Upper lobe of left lung (tissue), 6 donors: ENCODE measurements at regions not wholly inside any gene's neighbourhood (a gene's known extent, or its start where the extent isn't known, plus 50 kb on each side); places are given as distances from the start of the nearest gene placed in this dataset.

Experiments used
- ATAC-seq, 2 donors: fragments of 200-7000 bp; cut with Tn5 transposase; one replicate each; pipeline ENCODE4 v1.9.1; 2022; ENCODE audit warnings: mild to moderate bottlenecking in 2 of 2, moderate library complexity in 2 of 2; ENCODE audit not compliant: low FRiP score in 2 of 2
- DNase-seq, 2 donors: peaks; one replicate each; pipeline ENCODE4 v3.0.0-alpha.2; 2019 to 2020
- H3K27ac ChIP-seq, 4 donors: fragments of 200-600 bp; sonication (generic); one replicate each; pipeline ENCODE4 v1.5.1; 2016 to 2019
- H3K27me3 ChIP-seq, 4 donors: fragments of 200-600 bp; sonication (generic); one replicate each; pipeline ENCODE4 v1.5.1; 2017 to 2019
- H3K36me3 ChIP-seq, 4 donors: fragments of 200-600 bp; sonication (generic); one replicate each; pipeline ENCODE4 v1.5.1; 2016 to 2019
- H3K4me1 ChIP-seq, 4 donors: fragments of 200-600 bp; sonication (generic); one replicate each; pipeline ENCODE4 v1.5.1; 2018 to 2019
- H3K4me3 ChIP-seq, 4 donors: fragments of 200-600 bp; sonication (generic); one replicate each; pipeline ENCODE4 v1.5.1; 2017 to 2019; ENCODE audit warnings: mild to moderate bottlenecking in 2 of 4, moderate library complexity in 1 of 4
- H3K9me3 ChIP-seq, 4 donors: fragments of 200-600 bp; sonication (generic); one replicate each; pipeline ENCODE4 v1.5.1; 2018 to 2019
- CTCF ChIP-seq, 6 experiments: fragments of 450-650 bp in 4 of 6; fragments of 200-600 bp in 2 of 6; sonication (generic) in 2 of 6; IDR thresholded peaks; one replicate each; pipeline ENCODE4 v1.5.1; 2016 to 2019; ENCODE audit warnings: antibody characterized with exemption in 6 of 6
- EP300 ChIP-seq, 4 donors: sonication (generic); formaldehyde crosslinking; IDR thresholded peaks; one replicate each; pipeline ENCODE4 v1.5.1; 2017; ENCODE audit warnings: antibody characterized with exemption in 4 of 4, control low read depth in 2 of 4
- POLR2A ChIP-seq, 4 donors: fragments of 450-650 bp; IDR thresholded peaks; one replicate each; pipeline ENCODE4 v1.5.1; 2016 to 2017; ENCODE audit warnings: antibody characterized with exemption in 4 of 4, mild to moderate bottlenecking in 2 of 4
- POLR2AphosphoS5 ChIP-seq, 2 donors: sonication (generic); formaldehyde crosslinking; IDR thresholded peaks; one replicate each; pipeline ENCODE4 v1.5.1; 2017; ENCODE audit warnings: antibody characterized with exemption in 2 of 2
- WGBS, 2 donors: methylation state at CpG; one replicate each; pipeline ENCODE4 v1.1.5; 2017 to 2018; 5-methylcytosine and 5-hydroxymethylcytosine counted together
- donor health status: DM: no; HTN: no; CAD: no; lungs with moderate emphysema.
- donor health status: DM: no; HTN: yes; CAD: no; lungs with severe emphysema.

GRCh38 chr12:124514145-124514995 lies 53.0 kb downstream of the NCOR2 start:
- Histone ChIP-seq H3K27ac (peak overlapping the region in 2 of 4 donors; percentile 43 to 75), H3K27me3 (no peaks in the 10 kb centered on the region), H3K4me3 (no peak overlapping the region), H3K9me3 (no peaks in the 10 kb centered on the region), H3K4me1 (peaks cover 65 to 95% (median 68%) of the 10 kb centered on the region in 4 donors), H3K36me3 (peaks cover 0 to 7% (median 4%) of the 10 kb centered on the region in 4 donors)
- ATAC-seq = no peak
- TF ChIP-seq EP300 (IDR thresholded peaks at IDR 0.05) = no peak
- TF ChIP-seq POLR2AphosphoS5 (IDR thresholded peaks at IDR 0.05) = no peak
- TF ChIP-seq CTCF (IDR thresholded peaks at IDR 0.05) = no peak
- TF ChIP-seq POLR2A (IDR thresholded peaks at IDR 0.05) = no peak
- 89 to 95% methylated on average over 12 of the region's 12 CpGs for WGBS, 2 donors
- no peak for DNase-seq

GRCh38 chr12:124513297-124513867 lies 54.0 kb downstream of the NCOR2 start:
- 84% methylated on average over 6 to 7 of the region's 7 CpGs for WGBS, 2 donors
- Histone ChIP-seq H3K4me1 (peaks cover 64 to 95% (median 68%) of the 10 kb centered on the region in 4 donors), H3K4me3 (no peak overlapping the region), H3K27ac (peak overlapping the region; percentile 62 to 77 (median 70)), H3K27me3 (no peaks in the 10 kb centered on the region), H3K36me3 (peaks cover 0 to 7% (median 4%) of the 10 kb centered on the region in 4 donors), H3K9me3 (no peaks in the 10 kb centered on the region)
- no peak for ATAC-seq
- DNase-seq = no peak
- TF ChIP-seq POLR2A (IDR thresholded peaks at IDR 0.05) (no peak), EP300 (IDR thresholded peaks at IDR 0.05) (no peak), POLR2AphosphoS5 (IDR thresholded peaks at IDR 0.05) (no peak), CTCF (IDR thresholded peaks at IDR 0.05) (no peak)

GRCh38 chr12:124512667-124513296 lies 54.6 kb downstream of the NCOR2 start:
- no peaks in the 10 kb centered on the region for H3K27me3 ChIP-seq
- H3K4me3 ChIP-seq = no peak overlapping the region
- peaks cover 64 to 95% (median 68%) of the 10 kb centered on the region in 4 donors for H3K4me1 ChIP-seq
- ATAC-seq (peak; percentile 34 to 67), DNase-seq (peak; percentile 90 to 94)
- no peak for TF ChIP-seq POLR2A (IDR thresholded peaks at IDR 0.05)
- TF ChIP-seq EP300 (IDR thresholded peaks at IDR 0.05) = peak in 2 of 4 donors; percentile 32 to 70
- TF ChIP-seq CTCF (IDR thresholded peaks at IDR 0.05) = no peak
- TF ChIP-seq POLR2AphosphoS5 (IDR thresholded peaks at IDR 0.05) = peak; percentile 65 to 85
- H3K27ac ChIP-seq = peak overlapping the region; percentile 62 to 77 (median 70)
- 36 to 80% methylated on average over 1 to 16 of the region's 16 CpGs for WGBS, 2 donors
- H3K36me3 ChIP-seq = peaks cover 0 to 7% (median 4%) of the 10 kb centered on the region in 4 donors
- H3K9me3 ChIP-seq = no peaks in the 10 kb centered on the region

- peak overlapping the region in 1 of 4 donors; percentile 83 for H3K27ac ChIP-seq
These were observed 56.0 kb downstream of the NCOR2 start for GRCh38 chr12:124511259-124511985.

More at GRCh38 chr12:124511259-124511985, 56.0 kb downstream of the NCOR2 start:
- Histone ChIP-seq H3K9me3 (no peaks in the 10 kb centered on the region), H3K4me3 (no peak overlapping the region), H3K4me1 (peaks cover 64 to 95% (median 68%) of the 10 kb centered on the region in 4 donors), H3K27me3 (no peaks in the 10 kb centered on the region), H3K36me3 (peaks cover 0 to 7% (median 4%) of the 10 kb centered on the region in 4 donors)
- no peak for ATAC-seq
- TF ChIP-seq EP300 (IDR thresholded peaks at IDR 0.05) = no peak
- no peak for TF ChIP-seq POLR2AphosphoS5 (IDR thresholded peaks at IDR 0.05)
- TF ChIP-seq CTCF (IDR thresholded peaks at IDR 0.05) = no peak
- TF ChIP-seq POLR2A (IDR thresholded peaks at IDR 0.05) = no peak
- WGBS, 2 donors = 92 to 96% methylated on average over 13 to 17 of the region's 23 CpGs
- no peak for DNase-seq
